ENCODE measurements at regions not wholly inside any gene's neighbourhood (a gene's known extent, or its start where the extent isn't known, plus 50 kb on each side); places are given as distances from the start of the nearest gene placed in this dataset.

GRCh38 chr4:160129439-160129838, 1026.6 kb downstream of the RAPGEF2 start:
- TF ChIP-seq CTCF (IDR thresholded peaks at IDR 0.05) (no peak), ZFX (IDR thresholded peaks at IDR 0.05; ENCODE audit: borderline replicate concordance) (no peak)

All from 22Rv1 (cell line).